H9 (cell line): ENCODE measurements at regions not wholly inside any gene's neighbourhood (a gene's known extent, or its start where the extent isn't known, plus 50 kb on each side); places are given as distances from the start of the nearest gene placed in this dataset.

Source experiments
- DNase-seq: peaks from one replicate; pipeline ENCODE4 v3.0.0-alpha.2; 2017
- H2AFZ ChIP-seq: one replicate; pipeline ENCODE4 v1.6.1; 2013; ENCODE audit warnings: mild to moderate bottlenecking, low read length, control low read depth, moderate library complexity
- H2AK5ac ChIP-seq: 2 replicates; pipeline ENCODE4 v1.6.1; 2013; ENCODE audit warnings: low read length, control low read depth, mixed read lengths; ENCODE audit not compliant: insufficient read length
- H2BK120ac ChIP-seq: one replicate; pipeline ENCODE4 v1.6.1; 2013; ENCODE audit warnings: low read depth, mild to moderate bottlenecking, low read length, control low read depth, inconsistent platforms; ENCODE audit not compliant: poor library complexity, severe bottlenecking
- H2BK12ac ChIP-seq: 2 replicates; pipeline ENCODE4 v1.6.1; 2013; ENCODE audit warnings: low read length, control low read depth, mixed read lengths, low read depth; ENCODE audit not compliant: insufficient read length
- H2BK15ac ChIP-seq: 2 replicates; pipeline ENCODE4 v1.6.1; 2013; ENCODE audit warnings: low read depth, low read length, control low read depth
- H2BK20ac ChIP-seq: one replicate; pipeline ENCODE4 v1.6.1; 2013; ENCODE audit warnings: low read depth, mild to moderate bottlenecking, low read length, control low read depth, inconsistent platforms; ENCODE audit not compliant: poor library complexity, severe bottlenecking
- H2BK5ac ChIP-seq: 2 replicates; pipeline ENCODE4 v1.6.1; 2013; ENCODE audit warnings: low read length, control low read depth, mixed read lengths; ENCODE audit not compliant: insufficient read length
- H3K14ac ChIP-seq: 2 replicates; pipeline ENCODE4 v1.6.1; 2013; ENCODE audit warnings: low read length, control low read depth; ENCODE audit not compliant: insufficient read depth
- H3K18ac ChIP-seq: 2 replicates; pipeline ENCODE4 v1.6.1; 2013; ENCODE audit warnings: low read depth, mild to moderate bottlenecking, mixed read lengths, low read length, control low read depth; ENCODE audit not compliant: insufficient read length
- H3K23ac ChIP-seq: 2 replicates; pipeline ENCODE4 v1.6.1; 2013; ENCODE audit warnings: low read length, control low read depth, mixed read lengths, low read depth; ENCODE audit not compliant: insufficient read length
- H3K23me2 ChIP-seq: 2 replicates; pipeline ENCODE4 v1.6.1; 2013; ENCODE audit warnings: low read depth, mild to moderate bottlenecking, mixed read lengths, low read length, control low read depth; ENCODE audit not compliant: insufficient read length, poor library complexity, severe bottlenecking
- H3K27ac ChIP-seq: 2 replicates; pipeline ENCODE4 v1.5.1; 2013; ENCODE audit warnings: low read length, control low read depth, mixed read lengths, low read depth; ENCODE audit not compliant: insufficient read length
- H3K27me3 ChIP-seq: 2 replicates; pipeline ENCODE4 v1.6.1; 2013; ENCODE audit warnings: low read length, control low read depth, inconsistent platforms; ENCODE audit not compliant: insufficient read depth
- H3K4ac ChIP-seq: 2 replicates; pipeline ENCODE4 v1.6.1; 2013; ENCODE audit warnings: low read depth, mild to moderate bottlenecking, control low read depth, inconsistent platforms, low read length, moderate library complexity
- H3K4me1 ChIP-seq: 2 replicates; pipeline ENCODE4 v1.6.1; 2013; ENCODE audit warnings: low read length, control low read depth, inconsistent platforms; ENCODE audit not compliant: insufficient read depth
- H3K4me2 ChIP-seq: 2 replicates; pipeline ENCODE4 v1.6.1; 2013; ENCODE audit warnings: low read length, control low read depth, mixed read lengths; ENCODE audit not compliant: insufficient read length, insufficient read depth
- H3K56ac ChIP-seq: 2 replicates; pipeline ENCODE4 v1.6.1; 2013; ENCODE audit warnings: low read depth, mild to moderate bottlenecking, mixed read lengths, low read length, control low read depth; ENCODE audit not compliant: insufficient read length
- H3K79me1 ChIP-seq: 2 replicates; pipeline ENCODE4 v1.6.1; 2013; ENCODE audit warnings: low read depth, mild to moderate bottlenecking, moderate library complexity, low read length, control low read depth, inconsistent platforms; ENCODE audit not compliant: insufficient read depth, poor library complexity, severe bottlenecking
- H3K79me2 ChIP-seq: 2 replicates; pipeline ENCODE4 v1.6.1; 2013; ENCODE audit warnings: low read length, control low read depth, inconsistent platforms; ENCODE audit not compliant: insufficient read depth
- H3K9ac ChIP-seq: 2 replicates; pipeline ENCODE4 v1.6.1; 2013; ENCODE audit warnings: low read length, control low read depth, mixed read lengths; ENCODE audit not compliant: insufficient read length; ENCODE audit errors: extremely low read depth
- H3K9me3 ChIP-seq: one replicate; pipeline ENCODE4 v1.6.1; 2013; ENCODE audit warnings: low read depth, low read length, inconsistent platforms; ENCODE audit not compliant: control insufficient read depth
- H3T11ph ChIP-seq: one replicate; pipeline ENCODE4 v1.6.1; 2013; ENCODE audit warnings: mild to moderate bottlenecking, low read length, control low read depth, inconsistent platforms
- H4K20me1 ChIP-seq: one replicate; pipeline ENCODE4 v1.6.1; 2013; ENCODE audit not compliant: control insufficient read depth, insufficient read length, insufficient read depth
- H4K5ac ChIP-seq: 2 replicates; pipeline ENCODE4 v1.6.1; 2013; ENCODE audit warnings: low read depth, mild to moderate bottlenecking, mixed read lengths, low read length, control low read depth; ENCODE audit not compliant: insufficient read length
- H4K8ac ChIP-seq: replicated peaks from 2 replicates; pipeline ENCODE4 v1.6.1; 2013; ENCODE audit warnings: low read length, control low read depth, mixed read lengths, low read depth; ENCODE audit not compliant: insufficient read length
- H4K91ac ChIP-seq: 2 replicates; pipeline ENCODE4 v1.6.1; 2013; ENCODE audit warnings: low read depth, mild to moderate bottlenecking, moderate library complexity, mixed read lengths, low read length, control low read depth; ENCODE audit not compliant: insufficient read length
- H3K27ac Mint-ChIP-seq, 3 experiments: 2 replicates in 2 of 3; 3 replicates in 1 of 3; pipeline ENCODE4 v1.8.0; 2020 to 2021; ENCODE audit warnings: mixed read lengths in 3 of 3, mild to moderate bottlenecking in 1 of 3, moderate library complexity in 1 of 3
- H3K27me3 Mint-ChIP-seq: 2 replicates; pipeline ENCODE4 v1.8.0; 2021; ENCODE audit warnings: low read depth, mild to moderate bottlenecking, moderate library complexity, mixed read lengths
- H3K36me3 Mint-ChIP-seq, 3 experiments: 2 replicates in 2 of 3; 3 replicates in 1 of 3; pipeline ENCODE4 v1.8.0; 2020 to 2021; ENCODE audit warnings: low read depth in 3 of 3, mixed read lengths in 3 of 3; ENCODE audit not compliant: insufficient read depth in 1 of 3
- H3K4me1 Mint-ChIP-seq, 2 experiments: 2 replicates each; pipeline ENCODE4 v1.8.0; 2020; ENCODE audit warnings: mixed read lengths in 2 of 2
- H3K4me3 Mint-ChIP-seq, 2 experiments: 2 replicates in 1 of 2; 3 replicates in 1 of 2; pipeline ENCODE4 v1.8.0; 2020 to 2021; ENCODE audit warnings: mild to moderate bottlenecking in 2 of 2, mixed read lengths in 2 of 2, moderate library complexity in 1 of 2
- H3K9me3 Mint-ChIP-seq, 2 experiments: 2 replicates in 1 of 2; 3 replicates in 1 of 2; pipeline ENCODE4 v1.8.0; 2020; ENCODE audit warnings: mild to moderate bottlenecking in 2 of 2, mixed read lengths in 2 of 2, moderate library complexity in 1 of 2
- CTCF ChIP-seq: fragments of 200-600 bp; sonication (generic); conservative IDR thresholded peaks from 3 replicates; pipeline ENCODE4 v1.8.0; 2021; ENCODE audit warnings: antibody characterized with exemption, mild to moderate bottlenecking
- WGBS: extraction: QIAGEN DNeasy Blood & Tissue Kit; methylation state at CpG from one replicate; pipeline ENCODE4 v1.1.7; 2013; ENCODE audit warnings: missing lambda C conversion rate, low lambda C conversion rate, mixed read lengths; ENCODE audit not compliant: insufficient read length; ENCODE audit errors: extremely low coverage; 5-methylcytosine and 5-hydroxymethylcytosine counted together

- no peak overlapping the region for H4K91ac ChIP-seq
- WGBS = no CpG with 5 or more reads among the region's 2 CpGs
Measured at GRCh38 chr6:129966125-129966524, 52.3 kb upstream of the L3MBTL3 start.

More at GRCh38 chr6:129966125-129966524, 52.3 kb upstream of the L3MBTL3 start:
- Histone ChIP-seq H3K56ac (no peak overlapping the region), H2BK12ac (no peak overlapping the region), H2AFZ (no peak overlapping the region), H3K23ac (no peak overlapping the region), H2AK5ac (no peak overlapping the region), H3T11ph (no peak overlapping the region), H3K4ac (no peak overlapping the region), H3K18ac (no peak overlapping the region), H4K20me1 (no peaks in the 10 kb centered on the region), H3K4me2 (no peak overlapping the region), H3K79me1 (no peaks in the 10 kb centered on the region), H4K5ac (no peak overlapping the region), H3K27me3 (no peaks in the 10 kb centered on the region), H3K9ac (no peak overlapping the region), H2BK15ac (no peak overlapping the region), H2BK120ac (no peak overlapping the region), H4K8ac (no peak overlapping the region), H3K9me3 (peaks cover 4% of the 10 kb centered on the region), H2BK5ac (no peak overlapping the region), H3K27ac (no peak overlapping the region), H3K79me2 (no peaks in the 10 kb centered on the region), H2BK20ac (no peak overlapping the region), H3K4me1 (no peaks in the 10 kb centered on the region; the same call in 1 of the 2 replicates), H3K14ac (no peak overlapping the region), H3K23me2 (no peaks in the 10 kb centered on the region)
- H3K27ac Mint-ChIP-seq = no peak overlapping the region
- no peak for TF ChIP-seq CTCF
- peaks cover 6 to 10% of the 10 kb centered on the region in 2 experiments; a peak in 4 of 5 replicates for H3K9me3 Mint-ChIP-seq
- H3K4me1 Mint-ChIP-seq = peaks cover 4 to 11% of the 10 kb centered on the region in 2 experiments; a peak in 2 of 4 replicates
- no peak overlapping the region for H3K4me3 Mint-ChIP-seq
- peaks cover 2 to 14% (median 4%) of the 10 kb centered on the region in 3 experiments; a peak in 4 of 7 replicates for H3K36me3 Mint-ChIP-seq
- H3K27me3 Mint-ChIP-seq = no peaks in the 10 kb centered on the region; the same call in 1 of the 2 replicates
- DNase-seq = no peak
